ENCODE measurements at regions not wholly inside any gene's neighbourhood (a gene's known extent, or its start where the extent isn't known, plus 50 kb on each side); places are given as distances from the start of the nearest gene placed in this dataset.
"Not testable (repeated sequence)": the region's sequence is repeated elsewhere in the genome, so short reads cannot be mapped to it uniquely, and the experiment has no call there.

DNA sequence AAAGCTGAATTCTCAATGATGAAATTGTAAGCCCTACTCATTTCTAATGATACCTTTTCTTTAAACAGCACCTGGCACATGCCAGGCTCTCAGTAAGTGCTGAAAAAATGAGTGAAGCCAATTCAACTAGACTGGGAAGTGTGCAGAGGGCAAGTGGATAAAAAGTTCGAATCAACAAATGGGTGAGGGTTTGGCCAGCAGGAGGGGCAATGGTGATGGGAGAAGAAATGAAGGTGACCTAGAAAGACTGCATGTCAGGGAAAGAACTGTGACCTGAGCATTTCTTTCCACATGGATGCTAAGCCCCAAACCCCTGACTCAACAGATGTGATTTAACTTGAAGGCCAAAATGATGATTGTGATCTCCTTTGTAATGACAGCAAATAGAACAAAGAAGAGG lies 54.6 kb downstream of the DKK1 start:
- DNase-seq, result no peak

DNA sequence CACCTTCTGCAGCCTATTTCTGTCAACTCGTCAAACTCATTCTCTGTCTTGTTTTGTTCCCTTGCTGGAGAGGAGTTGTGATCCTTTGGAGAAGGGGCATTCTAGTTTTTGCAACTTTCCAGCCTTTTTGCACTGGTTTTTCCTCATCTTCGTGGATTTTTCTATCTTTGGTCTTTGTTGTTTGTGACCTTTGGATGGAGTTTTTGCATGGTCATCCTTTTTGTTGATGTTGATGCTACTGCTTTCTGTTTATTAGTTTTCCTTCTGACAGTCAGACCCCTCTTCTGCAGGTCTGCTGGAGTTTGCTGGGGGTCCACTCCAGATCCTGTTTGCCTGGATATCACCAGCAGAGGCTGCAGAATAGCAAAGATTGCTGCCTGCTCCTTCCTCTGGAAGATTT lies 60.1 kb downstream of the DKK1 start:
- not testable (repeated sequence) for DNase-seq

DNA sequence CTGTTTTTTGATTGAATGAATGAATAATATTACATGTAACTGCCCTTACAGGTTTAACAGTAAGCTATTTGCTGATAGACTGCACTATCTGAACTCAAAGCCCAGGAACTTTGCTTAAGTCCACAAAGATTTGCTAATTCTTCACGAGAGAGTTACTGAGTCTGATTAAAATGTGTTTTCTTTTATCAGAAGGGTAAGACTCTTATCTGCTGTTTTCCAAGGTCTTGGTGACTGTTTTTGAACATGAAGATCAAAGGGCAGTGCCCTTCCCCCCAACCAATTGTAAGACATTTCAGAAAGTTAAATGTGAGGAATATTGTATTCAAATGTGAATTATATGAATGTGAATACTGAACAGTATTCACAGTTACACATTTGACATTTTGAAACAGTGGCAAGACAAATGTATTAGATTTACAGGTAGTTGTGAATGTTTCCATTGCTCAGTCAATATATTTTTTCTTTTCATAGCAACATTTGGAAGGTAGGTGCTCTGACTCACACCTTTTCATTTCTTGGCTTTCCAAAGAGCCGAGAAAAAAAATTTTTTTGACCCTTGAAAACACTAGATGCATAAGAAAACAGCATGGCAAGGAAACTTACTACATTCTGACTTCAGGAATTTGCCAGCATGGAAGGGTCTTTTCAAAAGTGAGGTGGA lies 62.7 kb downstream of the DKK1 start:
- DNase-seq, result no peak

DNA sequence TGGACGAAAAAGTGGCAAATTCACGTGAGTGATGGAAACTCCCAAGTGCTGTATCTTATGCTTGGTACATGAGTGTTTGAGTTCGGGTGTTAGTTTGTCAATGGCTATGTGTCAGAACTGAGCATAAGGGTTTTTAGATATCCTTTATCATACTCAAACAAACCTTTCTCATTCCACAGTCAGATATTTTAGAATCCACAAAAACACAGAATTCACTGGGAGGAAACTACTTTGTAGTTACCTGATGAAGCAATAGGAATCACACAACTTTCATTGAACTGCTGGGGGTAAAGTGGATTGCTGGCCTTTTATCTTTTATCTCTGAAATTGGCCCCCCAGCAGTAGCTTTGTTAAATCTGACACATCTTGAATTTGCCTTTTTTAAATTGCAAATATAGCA lies 64.0 kb downstream of the DKK1 start:
- no peak for DNase-seq

DNA sequence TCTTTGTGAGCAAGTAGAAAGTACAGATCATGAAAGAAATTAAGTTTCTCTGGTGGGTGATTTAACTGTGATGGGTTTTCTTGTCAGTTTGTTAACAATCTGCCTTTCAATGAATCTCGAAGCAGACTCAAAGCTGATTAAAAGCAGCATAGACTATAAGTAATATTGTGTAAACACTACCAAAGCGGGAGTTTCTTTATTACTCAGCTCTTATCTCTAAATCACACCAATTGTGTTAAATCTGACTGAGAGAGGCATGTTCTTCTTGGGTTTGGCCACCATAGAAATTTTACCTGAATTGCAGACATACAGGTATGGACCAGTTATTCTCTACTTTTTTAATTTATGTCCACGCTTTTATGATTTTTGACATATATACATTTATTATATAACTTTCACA lies 65.2 kb downstream of the DKK1 start:
- DNase-seq, result no peak

DNA sequence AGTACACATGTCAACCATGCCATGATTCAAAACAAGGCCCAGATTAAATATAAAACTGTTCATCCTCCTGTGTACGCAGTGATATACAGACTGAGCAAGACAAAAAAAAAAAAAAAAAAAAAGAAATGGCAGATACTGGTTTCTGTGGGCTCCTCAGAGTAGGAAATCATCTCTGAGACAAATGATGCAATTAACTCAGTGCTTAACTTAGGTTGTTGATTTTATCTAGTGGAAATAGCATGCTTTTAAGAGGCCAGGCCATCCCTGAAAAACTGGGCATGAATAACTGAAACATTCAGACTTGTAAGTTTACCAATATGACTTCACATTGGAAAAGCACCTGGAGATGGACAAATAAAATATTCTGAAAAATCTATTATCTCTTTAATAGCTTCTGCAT lies 69.0 kb downstream of the DKK1 start:
- DNase-seq, result no peak

DNA sequence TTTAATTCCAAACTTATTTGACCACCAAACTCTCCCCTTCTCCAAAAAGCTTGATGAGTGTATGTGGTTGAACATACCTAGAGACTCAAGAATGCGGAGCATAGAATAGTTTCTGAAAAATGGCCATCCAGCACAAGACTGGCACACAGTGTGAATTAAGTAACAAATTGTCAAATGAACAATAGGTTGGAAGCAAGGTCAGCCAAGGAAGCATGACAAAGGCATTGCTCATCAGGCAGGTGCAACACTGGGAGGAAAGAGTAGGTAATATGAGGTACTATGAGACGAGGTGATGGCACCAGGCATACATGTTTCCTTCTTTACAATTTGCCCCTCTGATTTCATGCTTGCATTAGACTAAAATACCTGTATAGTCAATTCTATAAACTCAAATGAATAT lies 73.7 kb downstream of the DKK1 start:
- DNase-seq, result no peak

DNA sequence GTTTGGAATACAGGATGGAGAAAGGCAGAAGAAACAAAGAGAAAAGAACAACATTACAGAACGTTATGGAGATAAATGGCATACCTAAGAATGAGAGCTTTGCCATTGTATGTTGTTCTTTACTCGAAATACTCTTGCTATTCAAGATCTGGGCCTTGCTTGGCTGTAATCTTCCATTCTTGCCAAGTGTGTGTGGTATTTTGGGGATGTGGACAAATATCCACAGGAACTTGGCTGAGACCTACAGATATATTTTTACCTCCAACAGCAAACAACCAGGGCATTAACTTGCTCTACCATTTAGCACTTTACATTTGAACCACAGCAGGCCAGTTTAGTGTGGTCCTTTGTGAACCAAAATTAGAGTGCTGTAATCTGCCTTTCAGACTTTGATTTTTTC lies 76.3 kb downstream of the DKK1 start:
- DNase-seq, result no peak

DNA sequence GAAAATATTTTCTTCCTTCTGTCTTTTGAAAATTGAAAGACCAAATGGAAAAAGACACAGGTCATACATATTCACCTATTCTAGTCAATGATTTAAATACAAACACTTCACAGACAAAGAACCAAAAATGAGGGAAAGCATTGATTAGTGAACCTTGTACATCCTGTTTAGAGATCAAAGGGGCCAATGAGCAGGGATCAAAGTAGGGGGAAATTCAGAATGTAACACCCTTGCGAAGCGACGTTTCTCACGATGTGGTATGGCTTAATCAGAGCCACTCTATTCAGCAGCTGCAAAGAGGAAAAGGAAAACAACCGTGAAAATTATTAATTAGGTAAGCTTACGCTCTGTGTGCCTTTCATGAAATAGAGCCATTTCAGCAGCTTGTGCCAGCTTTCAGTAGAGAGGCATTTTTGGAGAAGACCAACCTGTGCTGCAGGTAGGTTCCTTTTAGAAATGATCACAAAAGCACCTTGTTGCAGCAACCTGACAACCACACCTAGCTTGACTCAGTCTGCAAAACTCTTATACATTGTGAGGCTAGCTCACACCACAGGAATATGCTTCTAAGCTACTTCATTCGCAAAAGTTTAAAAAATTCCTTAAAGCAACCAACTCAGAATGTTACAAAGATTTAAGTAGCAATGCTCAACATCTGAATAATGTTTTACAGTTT lies 78.0 kb downstream of the DKK1 start:
- no peak for DNase-seq

DNA sequence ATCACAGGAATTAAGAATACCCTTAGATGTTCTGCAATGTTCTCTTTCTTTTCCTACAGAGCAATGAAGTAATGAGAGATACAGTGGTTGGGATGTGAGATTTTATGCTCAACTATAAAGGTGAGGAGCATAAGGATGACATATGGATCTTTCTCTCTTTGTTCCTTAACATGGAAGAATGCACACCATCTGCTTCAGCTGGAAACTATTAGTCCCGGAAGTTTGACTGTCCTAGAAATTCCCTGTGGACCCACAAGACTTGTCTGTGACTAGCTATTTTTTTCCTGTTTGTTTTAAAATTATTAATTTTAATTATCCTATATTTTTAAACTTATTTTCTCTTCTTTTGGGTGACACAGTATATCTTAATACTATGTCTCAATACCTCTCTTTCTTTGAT lies 80.2 kb downstream of the DKK1 start:
- no peak for DNase-seq

DNA sequence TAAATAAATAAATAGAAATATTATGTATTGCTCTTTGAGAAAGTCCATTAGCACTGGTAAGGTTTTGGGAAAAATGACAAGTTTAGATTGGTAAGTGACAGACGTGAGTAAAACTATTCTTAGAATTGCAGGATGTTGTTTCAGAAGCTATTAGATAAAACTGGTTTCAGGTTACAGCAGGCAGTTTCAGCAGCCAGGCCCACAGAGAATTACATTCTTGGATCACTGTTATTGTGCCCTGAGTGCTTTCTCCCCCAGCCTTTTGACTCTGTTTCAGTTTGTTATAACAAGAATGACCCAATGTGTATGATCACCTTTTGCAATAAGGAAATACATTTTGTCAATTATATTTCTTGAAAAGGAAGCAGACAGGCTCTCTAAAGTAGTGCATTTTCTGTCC lies 86.5 kb downstream of the DKK1 start:
- DNase-seq, result no peak

DNA sequence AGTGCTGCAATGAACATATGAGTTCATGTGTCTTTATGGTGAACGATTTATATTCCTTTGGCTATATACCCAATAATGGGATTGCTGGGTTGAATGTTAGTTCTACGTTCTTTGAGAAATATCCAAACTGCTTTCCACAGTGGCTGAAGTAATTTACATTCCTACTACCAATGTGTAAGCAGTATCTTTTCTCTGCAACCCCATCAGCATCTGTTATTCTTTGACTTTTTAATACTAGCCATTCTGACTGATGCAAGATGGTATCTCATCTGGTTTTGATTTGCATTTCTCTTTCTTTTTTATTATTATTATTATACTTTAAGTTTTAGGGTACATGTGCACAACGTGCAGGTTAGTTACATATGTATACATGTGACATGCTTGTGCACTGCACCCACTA lies 89.7 kb downstream of the DKK1 start:
- DNase-seq, result not testable (repeated sequence)

DNA sequence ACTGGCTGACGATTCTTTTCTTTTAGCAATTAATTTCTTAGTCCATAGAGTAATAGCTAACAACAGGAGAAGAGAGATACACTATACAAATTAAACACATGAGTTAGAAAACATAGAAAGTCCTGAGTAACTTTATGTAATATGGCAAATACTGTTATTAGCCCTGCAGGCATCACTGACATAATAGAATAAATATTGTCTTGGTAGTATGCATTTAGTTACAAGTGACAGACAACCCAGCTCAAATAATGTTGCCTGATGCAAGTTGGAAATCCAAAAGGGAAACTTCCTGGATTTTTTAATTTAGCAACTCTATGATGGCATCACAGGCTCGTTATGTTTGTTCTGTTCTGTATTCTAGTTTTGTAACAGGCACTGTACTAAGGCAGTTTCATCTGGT lies 95.1 kb downstream of the DKK1 start:
- DNase-seq, result no peak

DNA sequence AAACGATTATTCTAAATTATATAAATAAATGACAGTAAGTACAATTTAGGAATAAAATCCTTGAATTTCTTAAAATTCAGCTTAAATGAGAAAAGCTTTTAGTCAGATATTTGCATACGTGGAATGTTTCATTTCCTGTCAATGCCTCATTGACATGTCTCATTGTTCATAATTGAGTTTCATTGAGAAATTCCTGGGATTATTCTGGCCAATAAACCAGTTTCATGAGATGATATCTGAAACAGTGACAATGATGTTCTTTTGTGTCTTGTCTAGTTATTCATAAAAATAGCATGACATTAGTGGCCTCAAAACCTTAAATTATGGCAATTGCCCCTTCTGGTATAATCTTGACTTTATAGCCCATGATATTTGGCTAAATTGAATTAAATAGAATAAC lies 95.8 kb downstream of the DKK1 start:
- DNase-seq, result no peak

DNA sequence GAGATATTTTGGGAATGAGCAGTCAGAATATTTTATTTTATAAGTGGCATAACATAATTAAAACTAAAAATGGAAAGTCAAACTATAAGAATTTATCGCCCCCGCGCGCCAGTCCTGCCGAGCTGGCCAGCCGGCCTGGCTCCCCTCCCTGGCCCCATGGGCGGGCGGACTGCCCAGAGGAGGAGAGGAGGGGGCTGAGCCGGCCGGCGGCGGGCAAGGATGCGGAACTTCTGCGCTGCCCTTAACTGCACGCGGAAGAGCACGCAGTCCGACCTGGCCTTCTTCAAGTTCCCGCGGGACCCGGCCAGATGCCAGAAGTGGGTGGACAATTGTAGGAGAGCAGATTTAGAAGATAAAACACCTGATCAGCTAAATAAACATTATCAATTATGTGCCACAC lies 96.8 kb downstream of the DKK1 start:
- no peak for DNase-seq

DNA sequence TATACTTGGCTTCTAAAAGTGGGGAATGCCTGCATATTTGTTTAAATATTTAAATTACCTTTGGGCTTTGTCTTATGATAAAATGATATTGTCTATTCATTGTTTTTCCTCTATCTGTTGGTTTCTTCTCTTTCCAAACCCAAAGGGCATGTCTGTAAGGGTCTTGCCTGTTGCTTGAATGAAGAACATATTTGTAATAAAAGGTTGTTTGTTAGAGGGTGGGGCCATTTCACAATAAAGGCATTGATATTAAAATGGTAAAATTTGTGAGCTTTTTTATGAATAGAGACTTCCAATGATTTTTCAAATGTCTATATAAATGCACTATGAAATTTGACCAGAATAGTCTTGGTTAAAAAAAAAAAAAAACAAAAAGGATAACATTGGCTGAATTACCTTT lies 105.2 kb downstream of the DKK1 start:
- DNase-seq, result no peak

DNA sequence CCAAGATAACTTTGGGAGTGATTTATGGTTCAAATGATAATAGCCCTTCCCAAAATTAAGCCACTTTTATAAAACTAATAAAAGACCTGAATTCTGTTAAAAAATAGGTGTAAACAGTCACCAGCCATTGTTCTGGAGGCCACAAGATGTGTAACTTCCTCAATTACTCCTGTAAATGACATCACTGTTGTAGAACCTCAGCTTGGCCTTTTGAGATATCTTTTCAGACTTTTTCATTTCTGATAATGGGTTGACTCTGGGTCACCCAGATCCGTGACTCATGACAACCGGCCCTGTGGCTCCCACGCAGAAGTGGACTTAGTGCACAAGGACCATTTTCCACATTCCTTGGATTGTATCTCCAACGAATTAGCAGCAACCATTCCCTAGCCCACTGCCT lies 106.6 kb downstream of the DKK1 start:
- no peak for DNase-seq

DNA sequence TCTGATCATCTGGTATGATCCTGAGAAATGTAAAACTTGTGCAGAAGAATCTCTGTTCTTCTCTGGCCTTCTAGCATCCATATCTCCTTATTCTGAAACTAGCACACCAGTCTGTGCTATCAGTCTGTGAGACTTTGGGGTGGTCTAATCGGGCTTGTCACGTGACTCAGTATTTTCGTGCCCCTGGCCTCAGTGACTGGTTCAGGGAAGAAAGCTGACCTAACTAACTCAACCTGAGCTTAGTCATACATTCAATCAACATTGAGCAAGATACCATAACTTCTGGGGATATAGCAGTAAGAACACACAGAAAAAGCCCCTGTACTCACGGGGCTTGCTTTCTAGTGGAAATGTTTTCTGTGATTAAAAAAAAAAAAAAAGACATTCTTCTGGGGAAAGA lies 109.3 kb downstream of the DKK1 start:
- no peak for DNase-seq

DNA sequence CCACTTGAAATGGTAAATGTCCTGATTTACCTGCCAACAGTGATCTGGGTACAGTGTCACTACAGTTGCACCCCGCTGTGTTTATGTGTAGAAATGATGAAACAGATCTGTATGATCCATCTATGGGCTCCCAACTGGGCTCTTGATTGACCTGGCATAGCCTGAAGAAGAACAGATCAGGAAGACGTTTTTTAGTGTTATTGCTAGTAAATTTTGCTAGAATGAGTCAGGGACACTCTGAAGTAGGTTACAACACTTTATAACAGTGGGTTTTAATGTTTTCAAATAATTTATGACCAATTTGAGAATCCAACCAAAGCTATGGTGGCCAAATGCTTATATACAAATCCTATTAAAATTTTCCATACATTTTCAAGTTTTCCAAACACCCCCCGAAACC lies 110.3 kb downstream of the DKK1 start:
- no peak for DNase-seq

DNA sequence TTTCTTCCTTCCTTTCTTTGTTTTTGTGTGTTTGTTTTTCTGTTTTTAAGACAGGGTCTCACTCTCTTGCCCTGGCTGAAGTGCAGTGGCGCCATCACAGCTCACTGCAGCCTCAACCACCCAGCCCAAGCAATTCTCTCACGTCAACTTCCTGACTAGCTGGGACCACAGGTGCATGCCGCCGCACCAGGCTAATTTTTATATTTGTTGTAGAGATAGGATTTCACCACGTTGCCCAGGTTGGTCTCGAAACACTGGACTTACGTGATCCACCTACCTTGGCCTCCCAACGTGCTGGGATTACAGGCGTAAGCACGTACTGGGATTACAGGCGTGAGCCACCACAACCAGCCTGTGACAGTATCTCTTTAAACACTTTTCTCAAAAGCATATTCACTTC lies 120.7 kb downstream of the DKK1 start:
- DNase-seq, result no peak

DNA sequence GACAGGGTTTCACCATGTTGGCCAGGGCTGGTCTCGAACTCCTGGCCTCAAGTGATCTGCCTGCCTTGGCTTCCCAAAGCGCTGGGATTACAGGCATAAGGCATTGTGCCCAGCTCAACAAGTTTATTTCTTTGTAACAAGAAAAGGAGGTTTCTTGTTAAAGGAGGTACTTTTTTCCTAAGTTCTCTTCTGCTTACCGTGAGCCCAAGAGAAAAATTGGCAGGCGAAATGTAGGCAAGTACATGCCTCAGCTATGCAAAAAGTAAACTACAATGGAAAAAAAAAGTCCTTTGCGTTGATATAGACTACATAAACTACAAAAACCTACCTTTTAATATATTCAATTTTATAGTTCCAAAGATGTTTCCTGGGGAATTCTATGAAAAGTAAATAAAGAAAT lies 122.6 kb downstream of the DKK1 start:
- no peak for DNase-seq

DNA sequence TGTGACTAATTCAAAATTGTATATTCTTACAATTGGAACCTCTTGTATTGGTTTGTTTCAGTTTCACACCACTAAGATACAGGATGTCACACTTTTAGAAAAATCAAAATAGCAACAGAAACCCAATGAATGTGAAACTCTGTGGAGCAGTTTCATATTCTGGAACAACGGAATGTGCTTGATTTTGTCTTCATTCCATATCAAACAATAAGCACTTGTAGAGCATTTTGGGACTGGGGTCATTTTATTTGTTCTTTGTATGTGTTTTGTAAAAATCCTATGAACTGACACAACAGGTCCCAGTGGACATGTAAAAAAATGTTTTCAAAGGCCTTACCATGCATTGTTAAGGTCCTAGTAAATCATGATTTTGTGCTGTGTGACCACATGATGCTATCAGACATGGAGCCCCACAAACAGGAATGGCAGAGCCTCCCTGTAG lies 123.1 kb downstream of the DKK1 start:
- DNase-seq, result no peak

DNA sequence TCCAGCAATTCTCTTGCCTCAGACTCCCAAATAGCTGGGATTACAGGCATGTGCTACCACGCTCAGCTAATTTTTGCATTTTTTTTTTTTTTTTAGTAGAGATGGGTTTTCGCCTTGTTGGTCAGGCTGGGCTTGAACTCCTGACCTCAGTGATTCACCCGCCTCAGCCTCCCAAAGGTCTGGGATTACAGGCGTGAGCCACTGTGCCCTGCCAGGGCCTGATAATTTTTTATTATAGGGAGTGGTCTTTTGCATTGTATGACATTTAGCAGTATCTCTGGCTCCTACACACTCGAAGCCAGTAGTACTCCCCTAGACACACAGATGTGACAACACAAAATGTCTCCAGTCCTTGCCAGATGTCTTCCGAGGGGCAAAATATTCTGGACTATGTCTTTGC lies 124.0 kb downstream of the DKK1 start:
- DNase-seq, result no peak

DNA sequence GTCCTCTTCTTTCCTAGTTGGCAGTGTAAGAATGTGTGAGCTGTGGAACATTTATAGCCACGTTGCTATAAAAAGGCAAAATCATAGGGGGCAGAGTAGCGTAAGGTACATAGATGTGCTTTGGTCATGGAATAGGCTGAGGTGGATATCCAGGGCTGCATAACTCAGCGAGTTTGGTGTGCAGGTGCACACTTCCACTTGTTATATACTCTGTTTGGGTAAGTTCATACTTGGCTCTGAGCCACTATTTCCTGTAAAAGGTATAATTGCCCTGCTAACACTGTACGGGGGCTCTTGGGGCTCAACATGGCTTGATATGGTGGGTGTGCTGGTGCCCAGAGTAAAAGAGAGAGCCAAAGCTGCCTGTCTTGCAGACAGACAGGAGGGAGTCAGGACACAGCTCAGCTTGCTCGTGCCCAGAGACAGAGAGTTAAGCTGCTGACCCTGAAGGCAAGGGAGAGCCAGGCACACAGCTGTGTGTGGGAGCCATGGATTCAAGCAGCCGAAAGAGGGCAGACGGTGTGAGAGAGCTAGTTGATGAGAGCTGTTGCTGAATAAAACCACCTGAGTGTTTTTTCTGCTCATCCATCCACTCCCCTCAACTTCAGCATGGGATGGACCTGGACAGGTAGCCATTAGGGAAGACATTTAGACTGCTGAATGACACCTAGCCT lies 126.7 kb downstream of the DKK1 start:
- no peak for DNase-seq

DNA sequence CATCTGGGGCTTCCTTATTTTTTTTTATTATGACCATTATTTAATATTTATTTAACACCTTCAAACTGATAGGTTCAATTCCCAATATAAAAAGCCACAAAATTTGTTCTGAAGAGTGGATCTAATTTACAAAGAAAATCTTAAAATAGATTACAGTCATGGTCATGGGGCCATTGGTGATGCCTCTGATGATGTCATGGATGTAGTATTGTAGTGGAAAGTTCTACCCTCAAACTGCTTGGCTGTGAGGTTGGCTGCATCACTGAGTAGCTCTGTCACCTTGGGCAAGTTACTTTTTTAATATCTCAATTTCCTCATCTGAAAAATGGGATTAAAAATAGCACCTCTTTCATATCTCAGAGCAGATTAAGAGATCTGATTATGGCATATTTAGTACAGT lies 128.5 kb downstream of the DKK1 start:
- DNase-seq, result no peak
